GM19239 (cell line): ENCODE measurements at regions not wholly inside any gene's neighbourhood (a gene's known extent, or its start where the extent isn't known, plus 50 kb on each side); places are given as distances from the start of the nearest gene placed in this dataset.
A peak's percentile ranks its signal among the peaks of the same experiment; 100 is the strongest.
"Not testable (repeated sequence)": the region's sequence is repeated elsewhere in the genome, so short reads cannot be mapped to it uniquely, and the experiment has no call there.

Experiments
- DNase-seq: peaks from one replicate; pipeline ENCODE4 v3.0.0; 2011; ENCODE audit warnings: low spot score; ENCODE audit not compliant: insufficient read length
- FAIRE-seq: peaks from 2 replicates; lab custom pipeline; 2011; peaks lifted over from hg19 to GRCh38; lab: Jason Lieb, UNC

DNA sequence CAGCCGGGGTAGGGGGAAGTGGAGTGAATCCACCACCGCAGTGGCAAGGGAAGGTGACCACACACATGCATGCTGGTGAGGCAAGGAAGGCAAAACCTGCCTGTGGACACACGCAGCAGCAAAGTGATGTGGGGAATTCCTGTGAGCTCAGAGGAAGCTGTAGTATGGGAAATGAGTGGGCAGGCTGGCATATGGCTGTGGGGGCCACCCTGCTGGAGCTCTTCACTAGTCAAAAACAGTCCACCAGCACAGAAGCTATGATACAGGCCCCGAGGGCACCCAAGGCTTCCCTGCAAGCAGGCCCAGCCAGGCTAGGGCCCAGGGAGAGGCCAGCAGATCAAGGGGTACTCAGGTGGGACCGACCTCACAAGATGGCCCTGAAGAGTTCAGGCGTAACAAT, 239.1 kb downstream of the CHM start:
- no peak for FAIRE-seq

DNA sequence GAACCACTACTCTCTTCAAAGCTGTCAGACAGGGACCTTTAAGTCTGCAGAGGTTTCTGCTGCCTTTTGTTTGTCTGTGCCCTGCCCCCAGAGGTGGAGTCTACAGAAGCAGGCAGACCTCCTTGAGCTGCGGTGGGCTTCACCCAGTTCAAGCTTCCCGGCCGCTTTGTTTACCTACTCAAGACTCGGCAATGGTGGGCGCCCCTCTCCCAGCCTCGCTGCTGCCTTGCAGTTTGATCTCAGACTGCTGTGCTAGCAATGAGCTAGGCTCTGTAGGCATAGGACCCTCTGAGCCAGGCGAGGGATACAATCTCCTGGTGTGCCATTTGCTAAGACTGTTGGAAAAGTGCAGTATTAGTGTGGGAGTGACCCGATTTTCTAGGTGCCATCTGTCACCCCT, 275.0 kb downstream of the CHM start:
- not testable (repeated sequence) for DNase-seq, FAIRE-seq

More for the DNA sequence above, 239.1 kb downstream of the CHM start:
- no peak for DNase-seq

DNA sequence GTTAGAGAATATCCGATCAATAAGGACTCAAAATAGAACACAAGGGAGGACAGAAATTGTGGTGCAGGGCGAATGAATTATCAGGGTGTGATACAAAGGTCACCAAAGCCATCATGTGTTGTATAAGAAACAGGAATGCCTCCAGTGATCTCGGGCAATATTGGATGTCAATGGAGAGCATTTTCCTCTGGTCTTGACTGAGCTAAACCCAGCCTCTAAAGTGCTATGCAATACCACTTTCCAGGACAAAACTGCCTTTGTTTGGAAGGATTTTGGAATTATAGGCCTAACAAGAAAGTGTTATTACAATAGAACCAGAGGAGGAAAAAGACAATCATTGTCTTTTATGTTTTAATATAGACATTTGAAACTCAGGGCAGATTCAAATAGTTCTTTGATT, 281.7 kb downstream of the CHM start:
- FAIRE-seq = no peak
- no peak for DNase-seq

DNA sequence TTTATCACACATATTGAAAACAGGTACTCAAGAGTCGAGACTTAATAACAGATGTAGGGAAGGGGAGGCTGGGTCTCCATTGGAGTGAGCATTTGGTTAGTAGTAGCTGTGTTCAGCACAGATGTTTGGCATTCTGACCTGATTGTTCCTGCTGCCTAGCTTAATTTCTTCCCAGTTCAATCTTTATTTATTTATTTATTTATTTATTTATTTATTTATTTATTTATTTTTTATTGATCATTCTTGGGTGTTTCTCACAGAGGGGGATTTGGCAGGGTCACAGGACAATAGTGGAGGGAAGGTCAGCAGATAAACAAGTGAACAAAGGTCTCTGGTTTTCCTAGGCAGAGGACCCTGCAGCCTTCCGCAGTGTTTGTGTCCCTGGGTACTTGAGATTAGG, 324.3 kb downstream of the CHM start:
- DNase-seq, FAIRE-seq: not testable (repeated sequence)

DNA sequence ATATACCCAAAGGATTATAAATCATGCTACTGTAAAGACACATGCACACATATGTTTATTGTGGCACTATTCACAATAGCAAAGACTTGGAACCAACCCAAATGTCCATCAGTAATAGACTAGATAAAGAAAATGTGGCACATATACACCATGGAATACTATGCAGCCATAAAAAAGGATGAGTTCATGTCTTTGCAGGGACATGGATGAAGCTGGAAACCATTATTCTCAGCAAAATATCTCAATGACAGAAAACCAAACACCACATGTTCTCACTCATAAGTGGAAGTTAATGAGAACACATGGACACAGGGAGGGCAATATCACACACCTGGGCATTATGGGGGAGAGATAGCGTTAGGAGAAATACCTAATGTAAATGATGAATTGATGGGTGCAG, 323.8 kb upstream of the POF1B start:
- DNase-seq, FAIRE-seq: not testable (repeated sequence)

DNA sequence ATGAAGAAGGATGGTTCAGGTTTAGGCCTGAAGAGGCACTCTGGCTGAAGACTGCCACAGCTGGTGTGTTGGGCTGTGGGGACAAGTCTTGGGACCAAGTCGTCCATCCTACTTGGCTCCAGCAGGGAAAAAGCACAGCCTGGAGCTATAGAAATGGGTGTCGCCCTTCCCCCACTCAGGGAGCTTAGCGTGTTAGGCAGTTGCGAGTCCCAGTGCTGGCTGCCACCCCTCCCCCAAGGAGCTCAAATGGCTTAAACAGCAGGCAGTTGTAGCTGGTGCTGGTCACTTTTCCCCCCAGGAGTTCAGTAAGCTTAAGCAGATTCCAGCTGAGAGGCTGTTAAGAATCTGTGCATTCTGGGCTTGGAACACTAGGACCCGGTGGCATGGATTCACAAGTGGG, 319.5 kb upstream of the POF1B start:
- no peak for FAIRE-seq
- DNase-seq = no peak

DNA sequence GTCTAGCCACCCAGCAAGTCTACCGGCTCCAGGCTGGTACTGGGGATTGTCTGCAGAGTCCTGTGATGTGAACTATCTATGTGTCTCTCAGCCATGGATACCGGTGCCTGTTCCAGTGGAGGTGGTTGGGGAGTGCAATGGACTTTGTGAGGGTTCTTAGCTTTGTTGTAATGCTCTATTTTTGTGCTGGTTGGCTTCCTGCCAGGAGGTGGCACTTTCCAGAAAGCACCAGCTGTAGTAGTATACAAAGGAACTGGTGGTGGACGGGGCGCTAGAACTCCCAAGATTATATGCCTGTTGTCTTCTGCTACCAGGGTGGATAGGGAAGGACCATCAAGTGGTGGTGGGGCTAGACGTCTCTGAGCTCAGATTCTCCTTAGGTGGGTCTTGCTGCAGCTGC, 306.4 kb upstream of the POF1B start:
- FAIRE-seq = no peak
- no peak for DNase-seq

DNA sequence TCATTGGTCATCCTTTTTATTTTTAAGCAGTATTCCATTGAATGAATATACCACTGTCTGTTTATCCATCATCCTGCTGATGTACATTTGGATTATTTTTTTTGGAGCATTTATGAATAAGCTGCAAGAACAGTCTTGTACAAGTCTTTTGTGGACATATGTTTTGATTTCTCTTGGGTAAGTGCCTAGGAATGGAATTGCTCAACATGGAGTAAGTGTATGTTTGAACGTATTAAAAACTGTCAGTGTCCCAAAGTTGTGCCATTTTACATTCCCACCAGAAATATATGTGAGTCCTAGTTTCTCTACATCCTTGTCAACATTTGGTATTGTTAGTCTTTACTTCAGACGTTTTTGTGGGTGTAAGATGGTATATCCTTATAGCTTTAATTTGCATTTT, 287.0 kb upstream of the POF1B start:
- FAIRE-seq (no peak), DNase-seq (no peak)

DNA sequence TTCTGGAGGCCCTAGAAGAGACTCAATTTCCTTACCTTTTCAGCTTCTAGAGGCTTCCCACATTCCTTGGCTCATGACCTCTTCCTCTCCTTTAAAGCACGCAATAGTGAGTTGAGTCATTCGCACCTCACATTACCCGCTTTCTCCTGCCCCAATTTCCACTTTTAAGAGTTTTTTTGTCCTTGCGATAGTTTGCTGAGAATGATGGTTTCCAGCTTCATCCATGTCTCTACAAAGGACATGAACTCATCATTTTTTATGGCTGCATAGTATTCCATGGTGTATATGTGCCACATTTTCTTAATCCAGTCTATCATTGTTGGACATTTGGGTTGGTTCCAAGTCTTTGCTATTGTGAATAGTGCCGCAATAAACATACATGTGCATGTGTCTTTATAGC, 284.5 kb upstream of the POF1B start:
- DNase-seq, FAIRE-seq: not testable (repeated sequence)

DNA sequence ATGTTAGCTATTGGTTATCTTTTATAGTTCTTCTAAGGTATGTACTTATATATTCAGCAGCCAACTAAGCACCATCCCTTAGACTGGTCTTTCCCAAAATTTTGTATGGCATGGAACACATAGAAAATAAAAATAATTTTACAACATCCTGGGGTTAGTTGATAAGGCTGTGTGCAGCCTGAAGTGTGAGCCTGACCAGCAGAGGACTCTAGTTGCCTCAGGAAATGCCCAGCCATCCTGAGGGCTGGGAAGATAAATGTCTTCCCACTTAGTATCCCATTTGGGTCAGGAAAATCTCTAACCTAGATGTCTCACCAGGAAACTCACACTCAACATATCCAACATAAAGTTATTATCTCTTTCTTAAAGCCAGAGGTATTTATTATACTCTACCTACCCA, 251.4 kb upstream of the POF1B start:
- FAIRE-seq = no peak
- DNase-seq = no peak

DNA sequence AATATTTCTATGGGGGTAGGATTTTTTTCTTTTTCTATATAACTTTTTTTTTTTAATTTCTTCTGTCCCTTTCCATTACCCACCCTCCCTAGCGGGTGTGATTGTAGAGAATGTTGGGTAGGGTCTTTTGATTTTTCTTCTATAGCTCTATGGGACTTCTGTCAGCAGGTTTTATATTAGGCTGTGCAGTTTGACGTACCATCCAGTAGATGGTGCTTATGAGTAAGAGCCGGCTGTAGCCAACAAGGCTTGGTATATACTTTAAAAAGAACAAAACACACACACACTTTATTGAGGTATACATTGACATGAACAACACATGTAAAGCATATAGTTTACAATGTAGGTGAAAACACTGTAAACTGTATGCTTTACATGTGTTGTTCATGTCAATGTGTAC, 247.9 kb upstream of the POF1B start:
- DNase-seq = no peak
- FAIRE-seq = peak; percentile 60

DNA sequence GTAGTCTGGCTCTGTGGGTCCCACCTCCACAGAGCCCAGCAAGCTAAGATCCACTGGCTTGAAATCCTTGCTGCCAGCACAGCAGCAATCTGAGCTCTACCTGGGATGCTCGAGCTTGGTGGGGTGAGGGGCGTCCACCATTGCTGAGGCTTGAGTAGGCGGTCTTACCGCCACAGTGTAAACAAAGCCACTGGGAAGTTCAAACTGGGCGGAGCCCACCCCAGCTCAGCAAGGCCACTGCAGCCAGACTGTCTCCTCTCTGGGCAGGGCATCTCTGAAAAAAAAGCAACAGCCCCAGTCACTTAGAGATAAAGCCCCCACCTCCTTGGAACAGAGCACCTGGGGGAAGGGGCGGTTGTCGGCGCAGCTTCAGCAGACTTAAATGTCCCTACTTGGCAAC, 243.2 kb upstream of the POF1B start:
- FAIRE-seq (no peak), DNase-seq (no peak)

DNA sequence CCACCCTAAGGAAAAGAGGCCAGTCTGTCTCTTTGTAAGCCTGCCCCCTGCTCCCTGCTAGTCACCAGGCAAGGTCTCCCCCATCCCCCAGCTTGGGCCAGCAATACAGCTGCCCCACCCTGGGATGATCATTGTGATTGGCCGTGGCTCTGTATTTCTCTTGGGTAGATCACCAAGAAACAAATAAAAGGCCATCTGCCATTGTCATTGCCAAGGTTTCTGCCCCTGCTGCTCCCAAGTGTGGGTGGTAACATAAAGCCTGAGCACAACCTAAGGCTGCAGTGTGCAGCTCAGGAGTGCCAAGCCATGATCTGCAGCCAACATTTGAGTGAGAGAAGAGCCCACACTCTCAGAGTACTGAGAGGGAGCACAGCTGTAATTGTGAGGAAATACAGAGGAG, 241.0 kb upstream of the POF1B start:
- DNase-seq (no peak), FAIRE-seq (no peak)

DNA sequence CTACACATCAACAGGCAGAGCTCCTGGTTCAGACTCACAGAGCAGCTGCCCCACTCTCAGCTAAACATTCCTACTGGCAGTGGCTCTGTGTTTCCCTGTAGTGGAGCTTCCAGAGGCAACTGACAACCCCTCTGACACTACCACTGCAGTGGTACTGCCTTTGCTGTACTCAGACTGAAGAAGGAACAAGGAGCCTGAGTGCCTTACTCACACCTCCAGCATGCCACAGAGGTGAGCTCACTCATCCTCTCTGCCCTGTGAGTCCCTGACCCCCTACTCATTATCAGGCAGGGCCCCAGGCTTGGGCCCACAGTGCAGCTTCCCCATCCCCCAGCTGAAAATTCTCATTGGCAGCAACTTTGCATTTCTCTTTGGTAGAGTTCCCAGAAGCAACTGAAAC, 240.5 kb upstream of the POF1B start:
- no peak for DNase-seq
- FAIRE-seq = no peak

DNA sequence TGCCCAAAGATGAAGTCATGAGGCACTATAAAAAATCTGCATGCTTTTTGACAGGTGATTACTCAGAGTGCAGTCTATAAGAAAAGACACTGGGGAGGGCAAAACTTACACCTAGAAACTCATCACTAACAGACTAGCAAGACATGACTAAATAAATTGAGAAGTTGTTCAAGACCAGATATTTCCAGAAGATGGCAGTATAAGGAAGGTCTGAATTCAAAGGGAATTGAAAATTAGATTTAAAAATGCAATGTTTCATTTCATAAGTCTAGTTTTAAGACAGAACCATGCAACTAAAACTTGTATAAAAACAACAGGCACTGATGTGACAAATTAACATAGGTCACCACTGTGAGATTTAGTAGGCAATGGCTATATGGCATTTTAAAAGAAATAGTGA, 232.5 kb upstream of the POF1B start:
- no peak for FAIRE-seq
- DNase-seq = no peak

DNA sequence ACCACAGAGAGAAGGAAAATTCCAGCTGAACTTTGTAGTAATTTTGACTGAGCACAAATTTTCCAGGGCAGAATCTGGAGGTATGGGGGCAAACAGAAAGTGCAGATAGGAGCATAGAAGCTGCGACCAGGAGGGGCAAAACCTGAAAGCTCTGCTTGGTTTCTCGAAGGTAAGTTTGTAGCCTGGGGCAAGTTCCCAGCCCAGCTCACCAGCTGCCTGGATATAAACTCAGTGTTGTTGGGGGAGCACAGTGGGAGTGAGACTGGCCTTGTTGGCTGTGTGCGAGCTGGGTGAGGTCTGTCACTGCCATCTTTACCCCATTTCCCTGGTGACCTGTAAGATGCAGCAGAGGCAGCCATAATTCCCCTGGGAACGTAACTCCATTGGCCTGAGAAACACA, 213.5 kb upstream of the POF1B start:
- no peak for FAIRE-seq

DNA sequence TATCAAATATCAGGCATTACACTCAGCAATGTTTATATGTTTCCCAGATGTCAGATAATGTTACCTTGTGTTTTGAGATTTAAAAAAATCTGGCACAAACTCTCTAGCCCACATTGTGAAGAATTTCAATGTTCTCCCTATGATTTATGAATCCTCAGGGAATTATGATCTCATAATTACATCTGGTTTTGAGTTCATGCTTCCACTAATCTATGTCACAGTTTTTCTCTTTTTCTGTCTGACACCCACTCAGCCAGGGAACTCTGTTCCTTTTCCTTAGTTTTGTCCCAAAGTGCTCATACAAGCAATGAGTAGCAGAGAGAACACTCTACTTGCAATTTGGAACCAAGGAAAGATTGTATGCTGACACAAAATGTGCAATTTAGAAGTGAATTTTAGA, 212.1 kb upstream of the POF1B start:
- DNase-seq (no peak), FAIRE-seq (no peak)

More for the DNA sequence above, 213.5 kb upstream of the POF1B start:
- DNase-seq = no peak

DNA sequence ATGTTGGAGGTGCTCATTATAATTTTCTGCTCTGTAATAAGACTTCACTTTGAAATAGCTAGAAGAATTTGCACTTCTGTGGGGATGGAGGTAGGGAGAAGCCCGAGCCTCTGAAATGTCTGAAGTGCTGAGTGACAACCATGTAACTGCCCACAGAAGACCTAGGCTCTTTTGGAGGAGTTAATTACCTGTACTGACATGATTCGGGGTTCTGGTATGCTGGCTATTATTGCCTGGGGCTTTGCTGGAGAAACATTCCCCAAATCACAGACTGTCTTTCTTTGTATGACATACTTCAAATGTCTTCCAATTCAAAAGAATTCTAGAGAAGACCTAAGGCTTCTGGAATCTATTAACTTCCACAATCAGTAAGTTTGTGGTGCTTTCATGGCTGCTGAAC, 211.2 kb upstream of the POF1B start:
- FAIRE-seq (no peak), DNase-seq (no peak)

DNA sequence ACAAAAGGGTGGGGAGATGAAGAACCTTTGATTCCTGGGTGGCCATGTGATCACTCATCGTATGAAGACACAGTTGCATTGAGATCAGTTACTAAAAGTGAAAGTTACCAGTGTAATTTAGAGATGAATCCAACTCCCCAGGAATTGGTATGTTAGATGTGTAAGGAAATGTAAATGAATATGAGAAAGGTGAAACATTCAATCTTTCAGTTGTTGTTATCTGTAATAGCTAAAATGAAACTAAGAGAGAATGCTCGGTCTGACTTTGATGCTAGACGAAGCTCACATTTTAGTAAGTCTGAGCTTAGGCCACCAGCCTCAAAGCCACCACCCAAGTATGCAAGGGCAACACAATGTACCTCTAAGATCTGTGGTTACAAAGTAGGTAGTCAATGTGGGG, 194.3 kb upstream of the POF1B start:
- no peak for DNase-seq
- FAIRE-seq = no peak

DNA sequence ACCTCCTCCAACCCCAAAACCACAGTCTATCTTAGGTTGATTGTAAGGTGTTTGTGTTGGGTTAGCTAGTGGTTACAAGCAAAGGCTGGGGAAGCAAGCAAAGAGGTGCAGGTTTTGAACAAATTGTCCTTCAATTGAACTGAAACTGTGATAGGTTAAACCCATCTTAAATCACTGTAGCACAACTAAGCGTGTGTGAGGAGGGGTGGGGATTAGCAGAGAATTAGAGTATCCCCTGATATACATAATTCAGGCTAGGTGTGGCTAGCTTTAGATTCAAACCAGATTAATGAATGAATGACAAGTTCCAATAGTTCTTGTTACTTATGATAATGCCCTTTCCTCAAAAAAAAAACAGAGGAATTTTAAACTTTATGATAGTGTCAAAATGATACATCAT, 191.0 kb upstream of the POF1B start:
- no peak for DNase-seq
- FAIRE-seq = no peak

DNA sequence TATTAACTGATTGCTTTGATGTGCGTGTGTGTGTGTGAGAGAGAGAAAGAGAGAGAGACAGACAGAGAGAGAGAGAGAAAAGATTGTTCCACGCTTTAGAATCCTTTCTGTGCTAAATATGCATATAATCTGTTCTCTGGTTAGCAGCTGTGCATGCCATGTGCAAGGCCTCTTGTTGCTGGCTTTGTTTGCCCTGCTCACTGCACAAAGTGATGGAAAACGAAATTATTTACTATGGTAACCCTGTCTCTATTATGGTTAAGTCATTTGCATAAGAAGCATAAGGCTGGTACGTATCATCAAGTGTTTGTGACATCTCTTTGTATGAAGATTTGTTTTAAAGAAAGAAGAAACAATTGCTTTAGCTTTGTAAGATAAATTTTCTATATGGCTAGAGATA, 190.2 kb upstream of the POF1B start:
- DNase-seq (no peak), FAIRE-seq (no peak)

DNA sequence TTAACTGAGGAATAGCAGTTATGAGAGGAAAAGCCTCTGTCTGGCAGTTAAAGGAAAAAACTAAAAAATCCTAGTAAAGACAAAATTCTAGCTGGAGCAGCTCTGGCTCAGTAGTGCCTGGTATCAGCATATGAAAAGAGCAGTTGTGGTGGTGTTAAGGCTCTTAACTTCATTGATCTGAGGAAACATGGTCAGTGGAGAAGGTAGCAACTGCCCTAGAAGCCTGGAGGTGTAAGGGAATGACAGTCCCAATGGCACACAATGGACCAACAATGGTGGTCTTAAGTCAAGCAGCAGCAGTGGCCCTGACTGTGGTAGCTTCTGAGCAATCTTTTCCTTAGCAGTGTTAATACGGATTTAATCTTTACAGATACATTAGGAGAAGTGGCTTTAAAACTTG, 189.6 kb upstream of the POF1B start:
- FAIRE-seq (no peak), DNase-seq (no peak)

DNA sequence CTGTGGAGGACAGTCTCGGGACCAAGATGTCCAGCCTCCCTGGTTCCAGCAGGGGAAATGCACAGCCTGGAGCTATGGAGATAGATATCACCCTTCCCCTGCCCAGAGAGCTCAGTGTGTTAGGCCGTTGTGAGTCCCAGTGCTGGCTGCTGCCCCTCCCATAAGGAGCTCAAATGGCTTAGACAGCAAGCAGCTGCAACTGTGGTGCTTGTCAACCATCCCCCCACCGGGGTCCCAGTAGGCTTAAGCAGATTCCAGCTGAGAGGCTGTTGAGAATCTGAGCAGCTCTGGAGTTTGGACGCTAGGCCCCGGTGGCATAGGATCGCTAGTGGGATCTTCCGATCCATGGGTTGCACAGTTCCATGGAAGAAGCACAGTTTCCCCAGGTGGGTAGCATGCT, 181.8 kb upstream of the POF1B start:
- DNase-seq = no peak
- FAIRE-seq = no peak
